Small intestine (tissue), 7 donors: ENCODE measurements at regions not wholly inside any gene's neighbourhood (a gene's known extent, or its start where the extent isn't known, plus 50 kb on each side); places are given as distances from the start of the nearest gene placed in this dataset.

ENCODE experiments used
- DNase-seq, 2 donors: peaks; one replicate each; pipeline versions ENCODE4 v3.0.0 to v3.0.0-alpha.2; 2013
- FAIRE-seq: peaks from 2 replicates; lab custom pipeline; 2012; peaks lifted over from hg19 to GRCh38; lab: Jason Lieb, UNC
- H3K27ac ChIP-seq, 3 donors: one replicate each; pipeline ENCODE4 v1.5.1; 2013; ENCODE audit warnings: low read length in 2 of 3, mild to moderate bottlenecking in 2 of 3, control low read depth in 1 of 3, inconsistent platforms in 1 of 3, low read depth in 1 of 3, moderate library complexity in 1 of 3
- H3K27me3 ChIP-seq, 3 donors: one replicate each; pipeline ENCODE4 v1.6.1; 2013; ENCODE audit warnings: low read length in 3 of 3, inconsistent platforms in 1 of 3; ENCODE audit not compliant: control insufficient read depth in 3 of 3, insufficient read depth in 3 of 3
- H3K36me3 ChIP-seq, 3 donors: one replicate each; pipeline ENCODE4 v1.6.1; 2013; ENCODE audit warnings: low read length in 3 of 3, inconsistent platforms in 1 of 3, low read depth in 1 of 3, mild to moderate bottlenecking in 1 of 3, moderate library complexity in 1 of 3; ENCODE audit not compliant: control insufficient read depth in 3 of 3, insufficient read depth in 2 of 3
- H3K4me1 ChIP-seq, 3 donors: one replicate each; pipeline ENCODE4 v1.6.1; 2013; ENCODE audit warnings: low read length in 2 of 3, inconsistent platforms in 1 of 3, low read depth in 1 of 3, mild to moderate bottlenecking in 1 of 3, moderate library complexity in 1 of 3; ENCODE audit not compliant: control insufficient read depth in 3 of 3, insufficient read depth in 2 of 3
- H3K4me3 ChIP-seq, 3 donors: one replicate each; pipeline ENCODE4 v1.5.1; 2013; ENCODE audit warnings: low read length in 3 of 3, control low read depth in 1 of 3, inconsistent platforms in 1 of 3, low read depth in 1 of 3, mild to moderate bottlenecking in 1 of 3, moderate library complexity in 1 of 3
- H3K9me3 ChIP-seq, 2 donors: one replicate each; pipeline ENCODE4 v1.6.1; 2013; ENCODE audit warnings: low read depth in 1 of 2, low read length in 1 of 2; ENCODE audit not compliant: control insufficient read depth in 2 of 2, insufficient read depth in 1 of 2
- WGBS, 3 donors: extraction: QIAGEN DNeasy Blood & Tissue Kit; methylation state at CpG; one replicate each; pipeline ENCODE4 v1.1.7; 2013; 5-methylcytosine and 5-hydroxymethylcytosine counted together
- donor health status: healthy with polysubstance abuse.
- donor health status: control.
- donor health status: control.
- donor health status: Bipolar disorder and iron deficiency.
- donor health status: healthy.

DNA sequence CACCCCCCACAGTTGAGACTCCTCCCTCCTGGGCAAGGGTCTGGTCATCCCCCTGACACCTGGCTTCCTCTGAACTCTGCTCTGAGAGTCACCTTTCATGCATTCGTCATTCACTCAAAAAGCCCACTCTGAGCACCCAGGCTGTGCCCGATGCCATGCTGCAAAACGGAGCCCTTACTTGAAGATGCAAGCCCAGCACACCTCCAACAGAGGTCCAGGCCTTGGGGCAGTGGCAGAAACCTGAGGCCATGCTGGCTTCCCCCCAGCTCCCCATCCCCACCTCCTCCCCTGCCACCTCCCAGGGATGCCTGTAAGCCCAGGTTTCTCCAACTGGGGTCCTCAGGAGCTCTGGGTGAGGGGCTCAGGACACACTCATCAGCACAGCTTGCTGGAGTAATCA is 67.7 kb upstream of the TNRC6C start:
- peaks cover 0 to 10% (median 4%) of the 10 kb centered on the region in 3 donors for H3K4me1 ChIP-seq
- FAIRE-seq (no peak), DNase-seq (no peak)
- 69 to 88% (median 71%) methylated on average over 3 of the region's 3 CpGs for WGBS, 3 donors
- no peaks in the 10 kb centered on the region for H3K36me3 ChIP-seq
- no peak overlapping the region for H3K4me3 ChIP-seq
- H3K27me3 ChIP-seq, result peaks cover 0 to 51% (median 0%) of the 10 kb centered on the region in 3 donors
- no peak overlapping the region for H3K27ac ChIP-seq
- H3K9me3 ChIP-seq, result no peaks in the 10 kb centered on the region

DNA sequence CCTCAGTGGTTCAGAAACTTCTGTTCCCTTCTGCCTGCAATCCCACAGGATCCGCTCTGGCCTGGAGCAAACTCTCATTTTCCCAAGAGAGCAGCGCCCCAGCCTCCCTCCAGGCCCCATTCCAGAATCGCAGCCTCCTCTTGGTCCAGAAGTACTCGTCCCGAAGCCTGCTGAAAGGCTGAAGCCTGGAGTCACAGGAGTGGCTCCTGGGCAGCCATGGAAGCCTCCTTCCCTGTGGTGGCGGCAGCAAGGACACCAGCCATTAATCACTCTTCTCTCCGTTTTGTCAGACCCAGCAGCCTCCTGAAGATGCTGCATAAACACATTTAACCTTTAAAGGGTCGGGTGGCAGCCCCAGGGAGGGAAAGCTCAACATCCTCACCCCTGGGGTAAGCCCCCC is 66.9 kb upstream of the TNRC6C start:
- FAIRE-seq, result no peak
- no peak overlapping the region for H3K27ac ChIP-seq
- H3K36me3 ChIP-seq, result no peaks in the 10 kb centered on the region
- 63 to 66% (median 65%) methylated on average over 8 of the region's 8 CpGs for WGBS, 3 donors
- peaks cover 0 to 10% (median 4%) of the 10 kb centered on the region in 3 donors for H3K4me1 ChIP-seq
- no peak overlapping the region for H3K4me3 ChIP-seq
- no peaks in the 10 kb centered on the region for H3K9me3 ChIP-seq
- peaks cover 0 to 44% (median 0%) of the 10 kb centered on the region in 3 donors for H3K27me3 ChIP-seq
- DNase-seq, result no peak

DNA sequence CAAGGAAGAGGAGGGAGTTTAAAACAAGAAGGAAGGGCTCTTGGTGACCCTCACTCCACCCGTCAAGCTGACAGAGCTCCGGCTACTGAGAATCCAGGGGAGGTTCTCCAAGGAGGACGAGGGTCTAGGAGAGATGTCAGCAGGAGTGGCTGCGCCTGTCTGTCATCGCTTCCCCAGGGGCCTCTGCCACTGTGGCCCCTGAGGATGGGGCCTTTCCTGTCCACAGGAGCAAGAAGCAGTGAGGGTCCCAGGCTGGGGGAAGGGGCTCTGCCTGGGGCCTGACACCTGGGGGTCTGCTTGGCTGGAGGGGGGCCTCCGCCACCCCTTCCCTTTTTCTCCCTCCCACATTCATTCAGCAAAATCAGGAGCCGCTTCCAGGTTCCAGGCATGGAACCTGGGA is 66.5 kb upstream of the TNRC6C start:
- FAIRE-seq, result no peak
- DNase-seq, result no peak
- peaks cover 0 to 40% (median 0%) of the 10 kb centered on the region in 3 donors for H3K27me3 ChIP-seq

DNA sequence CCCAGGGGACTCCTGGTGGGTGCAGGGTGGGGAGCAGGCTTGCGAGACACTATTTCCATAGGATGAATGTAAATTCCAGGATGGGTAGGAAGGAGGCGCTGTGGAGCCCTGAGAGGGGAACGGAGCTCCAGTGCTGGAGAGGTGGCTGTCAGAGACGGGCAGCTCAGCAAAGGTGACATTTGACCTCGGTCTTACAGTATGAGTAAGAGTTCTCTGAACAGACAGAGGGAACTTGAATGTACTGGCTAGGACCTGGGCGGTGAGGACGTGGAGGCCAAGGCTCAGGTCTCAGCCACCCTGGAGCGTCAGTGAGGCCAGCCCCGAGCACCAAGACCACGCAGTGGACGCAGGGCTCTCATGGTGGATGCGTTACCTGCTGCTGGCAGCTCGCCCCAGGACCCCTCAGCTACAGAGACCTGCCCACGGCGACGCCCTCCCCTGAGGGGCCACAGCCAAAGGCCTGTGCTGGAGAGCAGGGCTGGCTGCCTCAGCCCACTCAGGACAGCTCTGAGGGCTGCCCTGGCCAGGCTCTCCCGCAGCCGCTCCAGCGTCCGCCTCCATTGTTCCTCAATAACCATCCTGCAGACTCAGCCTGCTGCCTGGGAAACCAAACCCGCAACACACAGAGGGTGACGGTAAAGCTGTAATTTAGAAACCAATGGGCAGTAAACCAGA is 65.9 kb upstream of the TNRC6C start:
- no peak overlapping the region for H3K4me3 ChIP-seq
- peaks cover 0 to 34% (median 0%) of the 10 kb centered on the region in 3 donors for H3K27me3 ChIP-seq
- DNase-seq (no peak), FAIRE-seq (no peak)
- 74 to 82% (median 75%) methylated on average over 22 of the region's 22 CpGs for WGBS, 3 donors
- H3K27ac ChIP-seq, result no peak overlapping the region
- no peaks in the 10 kb centered on the region for H3K36me3 ChIP-seq
- peaks cover 0 to 4% (median 4%) of the 10 kb centered on the region in 3 donors for H3K4me1 ChIP-seq
- no peaks in the 10 kb centered on the region for H3K9me3 ChIP-seq

More for the DNA sequence above, 66.5 kb upstream of the TNRC6C start:
- Histone ChIP-seq H3K9me3 (no peaks in the 10 kb centered on the region), H3K4me1 (peaks cover 0 to 10% (median 4%) of the 10 kb centered on the region in 3 donors), H3K27ac (no peak overlapping the region), H3K36me3 (no peaks in the 10 kb centered on the region), H3K4me3 (no peak overlapping the region)
- WGBS, 3 donors, result 71 to 92% (median 84%) methylated on average over 7 of the region's 7 CpGs

DNA sequence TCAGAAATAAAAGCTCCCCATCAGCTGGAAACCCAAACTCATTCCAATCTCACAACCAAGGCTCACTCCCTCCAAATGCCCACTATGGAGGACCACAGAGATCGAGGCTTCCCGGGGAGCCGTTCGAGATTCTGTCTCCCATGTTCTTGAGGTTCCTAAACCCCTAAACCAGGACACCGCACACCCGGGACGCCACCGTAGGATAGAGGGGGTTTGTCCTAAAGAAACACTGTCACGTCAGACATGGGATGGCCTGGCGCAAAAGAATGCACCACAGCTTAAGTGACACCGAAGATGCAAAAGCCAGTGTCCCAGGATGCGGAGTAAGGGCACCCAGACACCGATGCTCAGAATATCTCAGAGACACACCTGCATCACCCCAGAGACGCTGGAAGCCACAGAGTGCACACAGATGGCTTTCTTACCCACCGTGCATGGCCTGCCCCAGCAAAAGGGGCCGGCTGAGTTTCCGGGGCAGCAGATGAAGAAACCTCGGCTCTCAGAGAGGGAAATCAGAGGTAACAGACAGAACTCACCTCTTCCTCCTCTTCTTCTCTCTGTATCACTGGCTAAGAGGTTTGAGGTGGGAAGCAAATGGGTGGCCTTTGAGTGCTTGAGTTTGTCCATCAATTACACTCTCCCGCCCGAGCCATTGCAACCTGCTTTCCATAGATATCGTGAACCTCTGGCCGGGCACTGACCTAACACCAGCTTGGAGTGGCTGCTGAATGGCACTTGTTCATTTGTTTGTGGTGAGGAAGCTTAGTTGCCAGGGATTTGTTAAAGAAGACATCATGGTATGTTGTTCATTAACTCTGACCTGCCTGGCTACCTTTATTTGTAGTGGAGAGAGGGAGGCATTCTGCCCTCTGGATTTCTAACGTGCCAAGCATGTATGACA is 65.1 kb upstream of the TNRC6C start:
- no peak for DNase-seq
- H3K4me3 ChIP-seq, result no peak overlapping the region
- 80 to 86% (median 86%) methylated on average over 23 of the region's 23 CpGs for WGBS, 3 donors

DNA sequence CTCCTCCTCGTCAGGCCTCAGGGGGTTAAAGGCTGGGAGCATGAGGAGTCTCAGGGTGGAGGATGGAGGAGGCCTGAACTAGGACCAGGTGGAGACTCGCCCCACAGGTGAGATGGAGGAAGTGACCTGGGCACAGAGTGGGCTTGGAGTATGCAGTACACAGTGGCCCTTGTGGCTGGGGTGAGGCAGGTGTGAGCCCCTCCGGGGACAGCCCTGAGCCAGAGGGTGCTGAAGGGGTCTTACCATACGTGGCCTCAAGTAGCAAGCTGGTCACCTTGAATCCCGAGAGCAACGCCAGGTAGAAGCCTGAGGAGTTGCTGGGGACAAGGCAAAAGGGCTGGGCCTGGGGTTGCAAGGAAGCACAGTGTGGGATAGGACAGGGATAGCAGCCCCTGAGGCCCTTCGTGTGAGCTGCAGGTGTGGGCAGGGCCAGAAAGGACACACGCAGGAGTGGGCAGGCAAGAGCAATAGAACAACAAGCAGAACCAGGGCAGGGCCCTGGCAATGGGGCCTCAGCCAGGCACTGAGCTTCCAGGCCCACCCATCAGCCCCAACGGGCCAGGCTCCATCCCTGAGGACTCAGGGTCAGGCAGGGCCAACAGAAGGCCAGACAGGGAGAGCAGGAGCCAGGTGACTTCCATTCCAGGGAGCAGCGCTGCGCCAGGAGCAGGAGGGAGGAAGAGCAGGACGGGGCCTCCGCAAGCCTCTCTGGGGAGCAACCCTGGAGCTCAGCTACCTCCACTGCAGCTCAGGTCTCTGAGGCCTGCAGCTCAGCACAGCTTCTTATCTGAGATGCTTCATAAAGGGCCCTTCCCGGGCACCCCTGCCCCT is 64.2 kb upstream of the TNRC6C start:
- Histone ChIP-seq H3K27ac (no peak overlapping the region), H3K4me1 (no peaks in the 10 kb centered on the region), H3K36me3 (no peaks in the 10 kb centered on the region), H3K9me3 (no peaks in the 10 kb centered on the region), H3K27me3 (peaks cover 0 to 20% (median 0%) of the 10 kb centered on the region in 3 donors), H3K4me3 (no peak overlapping the region)
- DNase-seq, result no peak
- WGBS, 3 donors, result 71 to 85% (median 78%) methylated on average over 14 of the region's 14 CpGs
- no peak for FAIRE-seq

More for the DNA sequence above, 65.1 kb upstream of the TNRC6C start:
- H3K27ac ChIP-seq, result no peak overlapping the region
- H3K27me3 ChIP-seq, result peaks cover 0 to 29% (median 0%) of the 10 kb centered on the region in 3 donors
- no peak for FAIRE-seq
- no peaks in the 10 kb centered on the region for H3K36me3 ChIP-seq
- no peaks in the 10 kb centered on the region for H3K9me3 ChIP-seq
- peaks cover 0 to under 1% (median 0%) of the 10 kb centered on the region in 3 donors for H3K4me1 ChIP-seq

DNA sequence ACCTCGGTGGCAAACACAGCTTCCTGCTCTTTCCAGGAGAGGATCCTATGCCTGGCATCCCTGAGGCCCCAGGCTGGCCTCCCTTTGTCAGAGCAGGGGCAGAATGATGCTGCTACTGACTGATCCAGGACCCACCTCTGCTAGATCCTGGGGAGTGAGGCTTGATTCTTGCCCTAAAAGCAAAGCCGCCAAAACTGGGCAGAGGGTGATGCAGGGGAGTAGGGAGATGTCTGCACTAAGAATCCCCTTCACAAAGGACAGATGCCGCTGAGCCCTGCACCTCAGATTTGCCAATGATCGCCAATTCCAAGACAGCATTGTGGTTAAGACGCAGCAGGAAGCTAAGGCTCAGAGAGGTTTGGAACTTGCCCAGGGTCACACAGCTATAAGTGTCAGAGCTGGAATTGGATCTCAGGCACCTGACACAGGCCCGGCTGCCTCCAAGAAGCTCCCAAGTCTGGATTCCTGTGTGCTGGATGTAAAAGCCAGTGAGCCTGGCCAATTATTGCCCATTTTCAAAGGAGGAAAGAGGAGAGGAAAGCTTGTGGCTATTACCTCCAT is 60.7 kb upstream of the TNRC6C start:
- 85 to 88% (median 88%) methylated on average over 6 of the region's 6 CpGs for WGBS, 3 donors
- no peaks in the 10 kb centered on the region for H3K4me1 ChIP-seq
- H3K4me3 ChIP-seq, result no peak overlapping the region
- DNase-seq (no peak), FAIRE-seq (no peak)
- H3K27ac ChIP-seq, result no peak overlapping the region
- H3K9me3 ChIP-seq, result no peaks in the 10 kb centered on the region
- H3K27me3 ChIP-seq, result peaks cover 0 to 14% (median 2%) of the 10 kb centered on the region in 3 donors
- no peaks in the 10 kb centered on the region for H3K36me3 ChIP-seq
